ENCODE measurements at regions not wholly inside any gene's neighbourhood (a gene's known extent, or its start where the extent isn't known, plus 50 kb on each side); places are given as distances from the start of the nearest gene placed in this dataset.

DNA sequence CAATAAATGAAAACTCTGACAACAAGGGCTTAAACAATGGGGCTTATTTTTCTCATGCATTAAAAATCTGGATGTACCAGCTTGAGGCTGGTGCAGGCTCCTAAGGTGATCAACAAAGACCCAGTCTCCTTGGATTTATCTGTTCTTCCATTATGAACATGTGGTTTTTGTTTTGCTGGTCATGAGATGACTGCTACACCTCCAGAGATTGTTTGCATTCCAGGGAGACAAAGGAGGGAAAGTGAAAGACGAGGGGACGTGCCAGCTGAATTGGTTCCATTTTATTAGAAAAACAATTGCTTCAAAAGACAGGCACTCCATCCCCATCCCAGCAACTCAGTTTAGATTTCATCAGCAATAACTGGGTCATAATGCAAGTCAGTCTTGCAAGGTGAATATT, 90.9 kb upstream of the KCNK1 start:
- Histone ChIP-seq H3K27me3 (ENCODE audit: control insufficient read depth, insufficient read depth, low read length) (no peaks in the 10 kb centered on the region), H3K27ac (ENCODE audit: low read depth, low read length) (no peak overlapping the region), H3K4me3 (ENCODE audit: low read depth, low read length) (no peak overlapping the region), H3K9me3 (ENCODE audit: control insufficient read depth, insufficient read depth, low read length) (peaks cover 12% of the 10 kb centered on the region)
- TF ChIP-seq, protein P1, sequence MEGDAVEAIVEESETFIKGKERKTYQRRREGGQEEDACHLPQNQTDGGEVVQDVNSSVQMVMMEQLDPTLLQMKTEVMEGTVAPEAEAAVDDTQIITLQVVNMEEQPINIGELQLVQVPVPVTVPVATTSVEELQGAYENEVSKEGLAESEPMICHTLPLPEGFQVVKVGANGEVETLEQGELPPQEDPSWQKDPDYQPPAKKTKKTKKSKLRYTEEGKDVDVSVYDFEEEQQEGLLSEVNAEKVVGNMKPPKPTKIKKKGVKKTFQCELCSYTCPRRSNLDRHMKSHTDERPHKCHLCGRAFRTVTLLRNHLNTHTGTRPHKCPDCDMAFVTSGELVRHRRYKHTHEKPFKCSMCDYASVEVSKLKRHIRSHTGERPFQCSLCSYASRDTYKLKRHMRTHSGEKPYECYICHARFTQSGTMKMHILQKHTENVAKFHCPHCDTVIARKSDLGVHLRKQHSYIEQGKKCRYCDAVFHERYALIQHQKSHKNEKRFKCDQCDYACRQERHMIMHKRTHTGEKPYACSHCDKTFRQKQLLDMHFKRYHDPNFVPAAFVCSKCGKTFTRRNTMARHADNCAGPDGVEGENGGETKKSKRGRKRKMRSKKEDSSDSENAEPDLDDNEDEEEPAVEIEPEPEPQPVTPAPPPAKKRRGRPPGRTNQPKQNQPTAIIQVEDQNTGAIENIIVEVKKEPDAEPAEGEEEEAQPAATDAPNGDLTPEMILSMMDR (IDR thresholded peaks at IDR 0.05; ENCODE audit: low read depth, low read length), result no peak
- no peak for DNase-seq (ENCODE audit: low read depth, low spot score)
- POLR2A ChIA-PET, result no interaction called here
- CTCF ChIA-PET, result no interaction called here

DNA sequence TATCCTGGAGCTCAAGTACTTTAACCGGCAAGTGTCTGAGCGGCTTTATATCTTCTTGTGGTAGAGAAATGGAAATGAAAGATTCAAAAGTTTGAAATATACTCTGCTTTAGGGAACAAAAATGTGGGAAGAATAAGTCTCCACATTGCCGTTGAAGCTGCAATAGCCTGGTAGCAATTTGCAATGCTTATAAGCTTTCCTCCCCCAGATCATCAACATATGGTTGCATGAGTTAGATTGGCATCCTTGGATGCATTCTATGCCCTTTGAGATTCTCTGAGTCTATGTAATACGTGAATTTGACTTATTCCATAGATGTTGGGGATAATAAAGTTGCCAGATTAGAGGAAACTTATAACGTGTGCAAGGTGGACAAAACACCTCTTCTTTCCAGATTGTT, 86.1 kb upstream of the KCNK1 start:
- H3K4me3 ChIP-seq (ENCODE audit: low read depth, low read length), result no peak overlapping the region
- no peaks in the 10 kb centered on the region for H3K27me3 ChIP-seq (ENCODE audit: control insufficient read depth, insufficient read depth, low read length)
- DNase-seq (ENCODE audit: low read depth, low spot score), result no peak
- TF ChIP-seq, protein P1 (IDR thresholded peaks at IDR 0.05; ENCODE audit: low read depth, low read length), result no peak
- ChIA-PET CTCF (no interaction called here), POLR2A (interaction anchor here (0.5 kb wide), 1 partner anchor 107 kb away, joined by 3 read pairs; no protein-coding TSS in a partner anchor)
- H3K9me3 ChIP-seq (ENCODE audit: control insufficient read depth, insufficient read depth, low read length), result peaks cover 10% of the 10 kb centered on the region; the same call in 1 of the 2 replicates
- H3K27ac ChIP-seq (ENCODE audit: low read depth, low read length), result no peak overlapping the region

DNA sequence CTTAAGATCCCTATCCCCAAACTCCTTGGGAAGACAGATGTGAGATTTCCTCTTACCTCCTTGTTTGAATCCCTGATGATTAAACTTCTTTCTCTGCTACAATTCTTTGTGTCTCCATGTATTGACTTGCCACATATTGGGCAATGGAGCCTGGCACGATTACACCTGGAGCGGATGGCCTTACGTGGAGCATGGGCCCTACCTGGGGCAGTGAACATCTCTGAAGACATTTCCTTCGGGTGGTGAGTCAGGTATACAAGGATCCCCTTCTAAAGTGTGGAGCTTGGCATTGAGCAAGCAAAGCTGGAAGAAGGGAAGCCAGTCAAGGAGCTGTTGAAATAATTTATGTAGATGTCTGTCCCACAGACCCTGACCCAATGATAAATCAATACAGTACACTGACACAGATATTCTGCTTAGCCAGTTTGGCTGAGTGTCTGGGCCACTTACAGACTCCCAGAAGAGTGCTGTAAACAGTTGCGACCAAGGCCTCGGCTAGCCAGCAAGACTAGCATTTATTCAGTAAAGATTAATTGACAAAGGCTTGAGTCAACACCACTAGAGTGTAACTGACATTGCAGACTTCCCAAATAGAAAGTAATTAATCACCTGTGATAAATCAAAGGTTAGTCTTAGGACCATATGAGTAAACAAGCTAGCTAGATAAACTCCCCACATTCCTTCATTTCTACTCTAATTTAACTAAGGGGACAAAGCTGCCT, 83.1 kb upstream of the KCNK1 start:
- H3K9me3 ChIP-seq (ENCODE audit: control insufficient read depth, insufficient read depth, low read length), result peaks cover 21% of the 10 kb centered on the region
- no peak overlapping the region for H3K27ac ChIP-seq (ENCODE audit: low read depth, low read length)
- CTCF ChIA-PET, result no interaction called here
- no peak for DNase-seq (ENCODE audit: low read depth, low spot score)
- H3K4me3 ChIP-seq (ENCODE audit: low read depth, low read length), result no peak overlapping the region
- no peaks in the 10 kb centered on the region for H3K27me3 ChIP-seq (ENCODE audit: control insufficient read depth, insufficient read depth, low read length)
- POLR2A ChIA-PET, result no interaction called here
- TF ChIP-seq, protein P1 (IDR thresholded peaks at IDR 0.05; ENCODE audit: low read depth, low read length), result no peak

DNA sequence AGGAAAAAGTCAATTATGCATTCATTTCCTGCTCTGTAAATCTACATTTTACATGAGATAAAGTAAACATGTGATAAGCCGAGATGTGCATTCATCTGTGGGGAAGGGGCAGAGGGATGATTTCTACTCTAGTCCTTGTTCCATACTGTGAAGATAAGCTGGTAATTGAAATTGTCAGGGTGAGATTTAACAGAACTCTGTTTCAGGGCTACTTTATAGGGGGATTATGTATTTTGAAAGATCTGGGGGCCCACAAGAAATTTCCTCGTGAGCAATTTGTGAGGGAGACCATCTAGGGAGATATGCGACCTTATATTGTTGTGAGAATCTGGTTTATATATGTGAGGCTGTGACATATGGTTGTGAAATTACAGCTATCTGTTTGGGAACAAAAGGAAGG, 73.1 kb upstream of the KCNK1 start:
- no peak for DNase-seq (ENCODE audit: low read depth, low spot score)
- TF ChIP-seq, protein P1 (IDR thresholded peaks at IDR 0.05; ENCODE audit: low read depth, low read length), result no peak
- POLR2A ChIA-PET, result no interaction called here
- CTCF ChIA-PET, result no interaction called here
- Histone ChIP-seq H3K9me3 (ENCODE audit: control insufficient read depth, insufficient read depth, low read length) (peaks cover 21% of the 10 kb centered on the region; the same call in 1 of the 2 replicates), H3K27me3 (ENCODE audit: control insufficient read depth, insufficient read depth, low read length) (no peaks in the 10 kb centered on the region), H3K4me3 (ENCODE audit: low read depth, low read length) (no peak overlapping the region), H3K27ac (ENCODE audit: low read depth, low read length) (no peak overlapping the region)

DNA sequence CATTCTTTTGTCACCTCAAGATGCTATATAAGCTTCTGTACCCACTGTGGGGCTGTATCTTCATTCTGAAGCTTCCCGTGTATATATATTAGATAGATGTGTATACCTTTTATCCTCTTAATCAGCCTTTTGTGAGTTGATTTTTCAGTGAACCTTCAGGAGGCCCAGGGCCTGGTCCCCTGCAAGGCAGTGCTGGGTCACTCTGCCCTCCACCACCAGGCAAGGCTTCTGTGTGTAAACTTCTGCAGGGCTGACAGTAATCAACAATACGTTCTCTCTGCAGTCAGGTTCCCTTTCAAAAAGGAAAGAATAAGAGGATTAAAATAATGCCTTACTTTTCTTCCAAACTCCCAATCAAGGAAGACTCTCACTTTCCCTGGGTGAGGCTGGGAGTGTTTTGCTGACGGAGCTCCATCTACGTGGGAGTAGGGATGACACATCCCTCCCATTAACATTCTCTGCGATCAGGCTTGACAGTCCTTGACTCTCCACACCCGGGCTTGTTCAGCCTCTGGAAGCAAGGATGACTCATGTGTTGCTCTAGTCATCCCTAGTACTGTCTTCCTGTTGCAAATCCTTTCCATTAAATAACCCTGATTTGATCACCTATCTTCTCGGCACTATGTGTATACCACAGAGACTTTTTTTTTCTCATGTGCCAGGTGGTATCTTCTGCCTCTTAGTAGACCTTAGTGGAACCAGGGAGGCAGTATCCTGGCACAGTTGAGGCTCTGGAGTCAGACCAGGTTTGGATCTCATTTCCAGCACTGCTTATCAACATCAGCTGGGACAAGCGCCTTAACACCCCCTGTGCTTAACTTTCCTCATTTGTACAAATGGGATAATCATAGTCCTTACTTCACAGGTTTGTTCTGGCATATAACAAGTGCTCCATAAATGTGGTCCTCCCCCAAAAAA, 70.3 kb upstream of the KCNK1 start:
- Histone ChIP-seq H3K9me3 (ENCODE audit: control insufficient read depth, insufficient read depth, low read length) (peaks cover 14% of the 10 kb centered on the region; the same call in 1 of the 2 replicates), H3K4me3 (ENCODE audit: low read depth, low read length) (no peak overlapping the region), H3K27ac (ENCODE audit: low read depth, low read length) (no peak overlapping the region), H3K27me3 (ENCODE audit: control insufficient read depth, insufficient read depth, low read length) (no peaks in the 10 kb centered on the region)
- POLR2A ChIA-PET, result no interaction called here
- CTCF ChIA-PET, result no interaction called here
- TF ChIP-seq, protein P1 (IDR thresholded peaks at IDR 0.05; ENCODE audit: low read depth, low read length), result no peak
- no peak for DNase-seq (ENCODE audit: low read depth, low spot score)

Data from AG04450 (cell line).